PC-9 (cell line): ENCODE measurements at regions not wholly inside any gene's neighbourhood (a gene's known extent, or its start where the extent isn't known, plus 50 kb on each side); places are given as distances from the start of the nearest gene placed in this dataset.

Experiments used
- EZH2 ChIP-seq: fragments of 200-600 bp; sonication (generic); IDR thresholded peaks from 2 replicates; pipeline ENCODE4 v1.8.0; 2017; ENCODE audit warnings: antibody characterized with exemption, low read depth
- TF ChIP-seq, protein P1 (sequence below): fragments of 200-600 bp; sonication (generic); conservative IDR thresholded peaks from 2 replicates; pipeline ENCODE4 v1.6.1; 2017; ENCODE audit warnings: mixed run types, antibody characterized with exemption, mild to moderate bottlenecking, moderate library complexity

- TF ChIP-seq, protein P1, sequence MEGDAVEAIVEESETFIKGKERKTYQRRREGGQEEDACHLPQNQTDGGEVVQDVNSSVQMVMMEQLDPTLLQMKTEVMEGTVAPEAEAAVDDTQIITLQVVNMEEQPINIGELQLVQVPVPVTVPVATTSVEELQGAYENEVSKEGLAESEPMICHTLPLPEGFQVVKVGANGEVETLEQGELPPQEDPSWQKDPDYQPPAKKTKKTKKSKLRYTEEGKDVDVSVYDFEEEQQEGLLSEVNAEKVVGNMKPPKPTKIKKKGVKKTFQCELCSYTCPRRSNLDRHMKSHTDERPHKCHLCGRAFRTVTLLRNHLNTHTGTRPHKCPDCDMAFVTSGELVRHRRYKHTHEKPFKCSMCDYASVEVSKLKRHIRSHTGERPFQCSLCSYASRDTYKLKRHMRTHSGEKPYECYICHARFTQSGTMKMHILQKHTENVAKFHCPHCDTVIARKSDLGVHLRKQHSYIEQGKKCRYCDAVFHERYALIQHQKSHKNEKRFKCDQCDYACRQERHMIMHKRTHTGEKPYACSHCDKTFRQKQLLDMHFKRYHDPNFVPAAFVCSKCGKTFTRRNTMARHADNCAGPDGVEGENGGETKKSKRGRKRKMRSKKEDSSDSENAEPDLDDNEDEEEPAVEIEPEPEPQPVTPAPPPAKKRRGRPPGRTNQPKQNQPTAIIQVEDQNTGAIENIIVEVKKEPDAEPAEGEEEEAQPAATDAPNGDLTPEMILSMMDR = no peak
- TF ChIP-seq EZH2 = no peak
Observed at GRCh38 chr4:119810001-119810400, 181.4 kb upstream of the PDE5A start.
